ENCODE measurements at regions not wholly inside any gene's neighbourhood (a gene's known extent, or its start where the extent isn't known, plus 50 kb on each side); places are given as distances from the start of the nearest gene placed in this dataset.
"Not testable (repeated sequence)": the region's sequence is repeated elsewhere in the genome, so short reads cannot be mapped to it uniquely, and the experiment has no call there.

GRCh38 chr17:21517538-21518293, 141.6 kb downstream of the KCNJ12 start:
- no peak for DNase-seq

DNA sequence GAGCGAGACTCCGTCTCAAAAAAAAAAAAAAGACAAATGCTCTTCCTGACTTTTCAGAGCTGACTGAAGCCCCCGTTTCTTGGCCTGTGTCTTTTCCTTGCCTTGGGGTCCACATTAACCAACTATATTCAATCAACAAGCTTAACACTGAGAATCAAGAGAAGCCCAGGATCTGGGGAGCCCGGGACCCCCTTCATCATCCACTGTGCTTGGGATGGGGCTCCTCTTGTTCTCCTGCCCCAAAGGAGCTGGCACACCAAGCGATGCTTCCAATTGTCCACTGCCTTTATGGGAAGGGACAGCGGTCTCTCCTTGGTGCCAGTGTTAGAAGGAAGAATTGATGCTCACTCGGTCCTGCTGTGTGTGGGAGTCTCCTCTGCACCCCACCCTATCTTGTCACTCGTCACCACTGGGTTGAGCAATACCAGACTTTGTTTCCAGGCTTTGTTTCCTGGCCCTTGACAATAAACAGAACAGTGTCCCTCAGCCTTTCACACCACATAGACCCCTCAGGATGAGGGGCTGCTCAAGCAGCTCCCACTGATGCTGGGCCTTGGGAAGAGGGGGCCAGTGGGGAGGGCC, 146.7 kb downstream of the KCNJ12 start:
- DNase-seq = no peak

DNA sequence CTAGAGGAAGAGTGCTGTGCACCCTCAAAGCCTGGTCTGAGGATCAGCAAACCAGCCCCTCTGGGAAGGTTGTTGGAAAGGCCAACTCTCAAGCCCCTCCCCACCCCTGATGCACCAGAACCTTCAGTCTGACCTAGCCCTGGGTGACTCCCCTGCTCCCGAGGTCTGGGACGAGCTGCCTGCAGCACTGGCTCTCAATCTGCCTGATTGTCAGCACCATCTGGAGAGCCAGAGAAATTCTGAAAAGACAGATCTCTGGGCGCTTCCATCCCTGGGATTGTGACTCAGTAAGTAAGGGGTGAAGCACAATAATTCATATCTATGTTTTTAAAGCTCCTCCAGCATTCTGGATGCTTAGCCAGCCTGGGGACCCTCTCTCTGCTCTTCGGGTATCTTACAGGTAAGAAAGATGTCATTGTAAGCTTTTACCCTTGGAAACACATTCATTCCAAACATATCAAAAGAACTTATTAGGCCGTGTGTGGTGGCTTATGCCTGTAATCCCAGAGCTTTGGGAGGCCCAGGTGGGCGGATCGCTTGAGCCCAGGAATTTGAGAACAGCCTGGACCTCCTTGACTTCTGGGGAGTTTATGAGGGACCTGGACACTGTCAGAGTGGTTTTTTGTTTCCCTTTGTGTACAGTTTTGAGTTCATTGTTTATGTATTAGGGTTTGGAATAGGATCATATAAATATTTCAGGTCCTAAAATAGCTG, 147.5 kb downstream of the KCNJ12 start:
- DNase-seq = peak; percentile 71

- DNase-seq = peak; percentile 71
These were observed 148.0 kb downstream of the KCNJ12 start for GRCh38 chr17:21524211-21524591.

GRCh38 chr17:21525464-21526130, 149.4 kb downstream of the KCNJ12 start:
- peak; percentile 71 for DNase-seq

DNA sequence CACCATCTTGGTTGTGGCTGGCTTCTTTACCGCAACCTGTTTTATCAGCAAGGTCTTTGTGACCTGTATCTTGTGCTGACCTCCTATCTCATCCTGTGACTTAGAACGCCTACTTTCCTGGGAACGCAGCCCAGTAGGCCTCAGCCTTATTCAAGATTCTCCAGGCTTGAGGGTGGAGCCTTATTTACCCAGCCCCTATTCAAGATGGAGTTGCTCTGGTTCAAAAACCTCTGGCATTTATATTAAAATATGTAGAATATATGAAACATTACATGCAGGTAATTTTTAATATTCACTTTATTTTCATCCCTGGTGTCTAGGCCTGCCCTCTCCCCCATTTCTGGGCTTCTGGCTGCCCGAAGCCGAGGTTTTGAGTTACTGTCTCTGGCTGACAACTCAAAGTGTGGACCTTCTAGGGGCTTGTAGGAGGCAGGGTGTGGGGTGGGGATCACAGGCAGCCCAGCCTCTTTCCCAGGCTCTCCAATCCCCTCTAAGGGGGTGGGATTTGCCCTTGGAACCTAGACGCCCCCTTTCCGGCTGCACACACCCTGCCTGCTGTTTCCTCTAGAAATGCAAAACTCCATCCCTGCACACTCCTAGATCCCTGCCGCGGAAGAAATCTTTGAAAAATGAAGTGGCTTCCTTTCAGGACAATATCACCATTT, 152.0 kb downstream of the KCNJ12 start:
- peak; percentile 29 for DNase-seq

- no peak for DNase-seq
These were observed 154.2 kb downstream of the KCNJ12 start for GRCh38 chr17:21530311-21530710.

GRCh38 chr17:21530841-21531240, 154.7 kb downstream of the KCNJ12 start:
- DNase-seq = no peak

DNA sequence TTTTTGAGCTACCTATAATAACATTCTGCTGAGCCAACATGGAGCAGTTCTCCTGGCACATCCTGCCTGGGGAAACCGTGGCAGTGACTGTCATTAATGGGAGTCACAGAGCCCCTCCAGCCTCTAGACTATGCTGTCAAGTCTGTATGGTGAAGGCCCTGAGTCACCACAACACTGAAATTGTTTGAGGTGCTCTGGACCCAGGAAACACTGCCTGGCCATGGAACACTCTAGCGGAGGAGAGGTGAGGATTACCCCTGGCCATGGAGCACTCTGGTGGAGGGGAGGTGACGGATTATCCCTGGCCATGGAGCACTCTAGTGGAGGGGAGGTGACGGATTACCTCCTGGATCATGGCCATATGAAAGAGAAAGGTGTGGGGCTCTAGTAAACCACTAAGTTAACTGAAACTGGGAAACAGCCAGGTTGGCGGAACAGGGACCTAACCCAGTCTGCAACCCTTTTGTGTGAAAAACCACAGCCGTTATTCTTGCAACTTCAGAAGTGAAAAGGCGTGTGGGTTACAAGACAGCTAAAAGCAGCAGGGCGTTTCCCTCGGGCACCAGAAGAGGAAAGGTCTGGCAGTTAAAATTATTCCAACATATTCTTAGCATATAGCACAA, 156.7 kb downstream of the KCNJ12 start:
- no peak for DNase-seq

DNA sequence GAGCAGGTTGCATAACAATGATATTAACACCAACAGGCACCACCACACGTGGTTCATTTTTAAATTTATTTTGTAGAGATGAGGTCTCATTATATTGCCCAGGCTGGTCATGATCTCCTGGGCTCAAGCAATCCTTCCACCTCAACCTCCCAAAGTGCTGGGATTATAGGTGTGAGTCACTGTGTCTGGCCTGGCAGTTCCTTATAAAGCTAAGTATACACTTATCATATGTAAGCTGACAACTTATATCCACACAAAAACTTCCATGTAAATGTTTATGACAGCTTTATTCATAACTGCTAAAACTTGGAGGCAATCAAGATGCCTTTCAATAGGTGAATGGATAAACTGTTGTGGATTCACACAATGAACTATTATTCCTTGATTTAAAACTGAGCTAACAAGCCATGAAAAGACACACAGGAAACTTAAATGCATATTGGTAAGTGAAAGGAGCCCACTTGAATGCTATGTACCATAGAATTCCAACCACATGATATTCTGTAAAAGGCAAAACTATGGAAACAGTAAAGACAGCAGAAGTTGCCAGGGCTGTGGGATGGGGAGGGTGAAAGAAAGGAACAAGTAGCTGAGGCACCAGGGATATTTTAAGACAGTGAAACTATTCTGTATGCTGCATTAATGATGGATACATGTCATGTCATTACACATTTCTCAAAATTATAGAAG, 156.5 kb upstream of the KCNJ18 start:
- DNase-seq = no peak

- no peak for DNase-seq
These were observed 155.0 kb upstream of the KCNJ18 start for GRCh38 chr17:21537302-21537701.

DNA sequence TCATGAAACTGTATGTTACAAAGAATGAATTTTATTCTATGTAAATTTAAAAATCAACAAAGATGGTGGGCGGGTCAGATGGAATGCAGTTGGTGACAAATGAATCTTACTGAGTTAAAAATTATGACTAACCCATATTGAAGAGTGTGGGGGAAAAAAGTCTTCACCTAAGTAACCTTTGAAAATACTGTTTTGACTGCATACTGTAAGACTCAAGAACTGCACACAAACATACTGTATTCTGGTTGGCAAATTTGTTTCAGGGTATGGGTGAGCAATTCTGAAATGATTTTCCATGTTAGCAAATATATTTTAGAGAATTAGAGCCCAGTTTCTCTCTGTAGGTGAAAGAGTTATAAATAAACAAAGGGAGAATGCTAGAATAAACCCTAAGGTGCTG, 153.7 kb upstream of the KCNJ18 start:
- no peak for DNase-seq

DNA sequence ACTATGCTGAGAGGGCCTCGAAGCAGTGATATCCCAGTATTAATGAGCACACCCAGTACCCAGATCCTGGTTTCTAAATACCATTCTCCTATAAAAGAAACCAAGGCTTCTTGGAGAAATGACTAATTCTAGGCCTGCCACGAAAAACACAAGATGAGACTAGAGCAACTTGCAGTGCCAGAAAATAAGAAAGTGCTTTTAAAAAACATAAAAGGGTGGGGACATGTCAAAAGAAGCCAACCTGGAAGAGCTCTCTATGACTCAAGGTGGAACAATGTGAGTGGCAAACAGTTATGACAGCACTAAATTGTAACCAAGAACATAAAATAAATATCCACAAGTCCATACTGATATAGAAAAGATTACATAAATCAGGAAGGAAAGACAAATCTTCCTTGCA, 153.2 kb upstream of the KCNJ18 start:
- DNase-seq = no peak

DNA sequence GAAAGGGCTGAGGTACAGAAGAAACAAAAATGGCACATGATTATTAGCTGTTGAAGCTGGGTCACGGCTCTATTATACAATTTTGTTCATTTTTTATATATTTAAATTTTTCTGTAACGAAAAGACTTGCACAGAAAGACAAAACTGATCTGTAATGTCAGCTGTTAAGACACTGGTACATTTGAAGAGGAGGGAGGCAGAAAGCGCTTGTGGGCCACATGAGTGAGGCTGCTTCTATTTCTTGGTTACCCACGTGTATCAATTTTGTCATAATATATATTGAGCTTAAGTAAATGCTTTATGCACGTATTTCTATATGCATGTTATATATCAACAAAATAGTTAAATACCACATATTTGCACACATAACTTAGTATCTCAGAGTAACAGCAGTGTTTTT, 151.8 kb upstream of the KCNJ18 start:
- DNase-seq = no peak

DNA sequence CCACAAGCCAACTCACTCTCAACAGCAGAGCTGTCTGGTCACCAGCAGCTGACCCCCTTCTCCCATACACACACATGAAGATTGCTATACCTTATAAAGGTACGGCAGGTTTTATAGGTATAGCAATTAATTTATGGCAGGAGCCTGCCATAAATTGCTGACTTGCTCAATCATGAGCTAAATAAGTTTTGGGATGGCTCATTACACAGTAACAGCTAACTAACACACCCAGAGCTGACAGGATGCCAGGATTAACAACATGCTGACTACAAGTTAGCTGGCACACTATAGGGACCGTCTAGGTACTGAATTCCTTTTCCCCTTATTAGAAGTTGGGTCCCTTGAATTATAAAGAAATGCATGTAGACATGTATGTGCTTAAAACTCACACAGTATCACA, 150.3 kb upstream of the KCNJ18 start:
- no peak for DNase-seq

GRCh38 chr17:21542991-21543390, 149.3 kb upstream of the KCNJ18 start:
- DNase-seq = no peak

DNA sequence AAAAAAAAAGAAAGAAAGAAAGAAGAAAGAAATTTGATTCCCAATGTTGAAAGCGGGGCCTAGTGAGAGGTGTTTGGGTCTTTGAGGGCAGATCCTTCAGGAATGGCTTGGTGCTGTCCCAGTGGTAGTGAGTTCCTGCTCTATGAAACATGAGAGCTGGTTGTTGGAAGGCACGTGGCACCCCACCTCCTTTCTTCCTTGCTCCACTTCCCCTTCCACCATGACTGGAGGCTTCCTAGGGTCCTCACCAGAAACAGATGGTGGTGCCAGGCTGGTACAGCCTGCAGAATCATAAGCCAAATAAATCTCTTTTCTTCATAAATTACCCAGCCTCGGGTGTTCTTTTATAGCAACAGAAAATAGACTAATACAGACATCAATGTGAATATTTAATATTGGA, 147.3 kb upstream of the KCNJ18 start:
- DNase-seq = no peak

GRCh38 chr17:21548236-21548635, 144.1 kb upstream of the KCNJ18 start:
- no peak for DNase-seq

GRCh38 chr17:21549107-21549687, 143.1 kb upstream of the KCNJ18 start:
- DNase-seq = no peak

GRCh38 chr17:21550031-21550430, 142.3 kb upstream of the KCNJ18 start:
- not testable (repeated sequence) for DNase-seq

DNA sequence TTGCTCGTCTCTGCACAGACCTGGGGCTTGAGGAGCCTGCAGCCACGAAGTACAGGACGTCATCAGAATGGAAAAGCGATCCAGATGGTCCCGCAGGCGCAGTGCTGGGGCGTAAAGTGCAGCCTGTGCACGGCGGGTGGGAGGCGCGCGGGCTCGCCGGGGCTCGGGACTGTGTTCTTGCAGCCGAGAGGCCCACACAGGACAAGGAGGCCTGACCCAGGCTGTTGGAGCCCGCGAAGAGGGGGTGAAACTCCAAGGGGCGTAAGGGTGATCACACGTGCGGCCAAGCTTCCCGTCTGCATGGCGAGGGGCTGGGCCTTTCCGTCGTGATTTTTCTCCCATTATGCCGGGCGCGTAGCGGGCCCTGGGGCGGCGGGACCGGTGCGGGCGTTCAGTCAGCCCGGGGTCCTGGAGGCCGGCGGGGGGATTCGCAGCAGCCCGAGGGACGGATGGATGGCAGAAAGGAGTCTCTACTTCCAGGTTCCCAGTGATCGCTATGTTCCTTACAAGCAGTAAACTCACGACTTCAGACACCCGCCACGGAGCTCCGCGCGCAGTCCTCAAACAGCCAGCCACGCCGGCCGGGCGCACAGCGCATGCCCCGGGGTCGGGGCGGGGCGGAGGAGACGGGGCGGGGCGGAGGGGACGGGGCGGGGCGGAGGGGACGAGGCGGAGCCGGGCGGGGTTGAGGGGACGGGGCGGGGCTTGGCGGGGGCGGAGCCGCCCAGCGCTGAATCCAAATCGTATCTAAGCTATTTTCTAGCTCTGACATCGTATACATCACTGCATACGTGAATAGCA, 141.0 kb upstream of the KCNJ18 start:
- peak; percentile 93 for DNase-seq

All from NCI-H82 (cell line).